ENCODE measurements at regions not wholly inside any gene's neighbourhood (a gene's known extent, or its start where the extent isn't known, plus 50 kb on each side); places are given as distances from the start of the nearest gene placed in this dataset.

- no peak for DNase-seq (ENCODE audit: low read depth)
- POLR2A ChIA-PET = no interaction called here
- H3K27me3 ChIP-seq (ENCODE audit: control insufficient read depth, insufficient read depth, low read length) = peaks cover 4% of the 10 kb centered on the region; the same call in 1 of the 2 replicates
Measured at GRCh38 chr4:26065833-26066232, 151.8 kb downstream of the SMIM20 start.

GRCh38 chr4:26067035-26067434, 153.0 kb downstream of the SMIM20 start:
- no peak for DNase-seq (ENCODE audit: low read depth)
- ChIA-PET POLR2A (no interaction called here), CTCF (interaction anchor here (1.1 to 1.5 kb wide), 2 partner anchors 14 to 20 kb away, joined by 3 to 4 read pairs; no protein-coding TSS in a partner anchor)
- H3K27me3 ChIP-seq (ENCODE audit: control insufficient read depth, insufficient read depth, low read length) = peaks cover 4% of the 10 kb centered on the region; the same call in 1 of the 2 replicates
- H3K4me3 ChIP-seq (ENCODE audit: low read depth, low read length) = no peak overlapping the region
- TF ChIP-seq CTCF (IDR thresholded peaks at IDR 0.05; ENCODE audit: insufficient read depth, low read depth, low read length) = no peak
- no peaks in the 10 kb centered on the region for H3K36me3 ChIP-seq (ENCODE audit: control insufficient read depth, insufficient read depth, low read length)

More at GRCh38 chr4:26065833-26066232, 151.8 kb downstream of the SMIM20 start:
- CTCF ChIA-PET = interaction anchor here (0.6 to 1.3 kb wide), 3 partner anchors 13 to 17 kb away, joined by 3 to 6 read pairs (median 3); no protein-coding TSS in a partner anchor
- Histone ChIP-seq H3K36me3 (ENCODE audit: control insufficient read depth, insufficient read depth, low read length) (no peaks in the 10 kb centered on the region), H3K4me3 (ENCODE audit: low read depth, low read length) (no peak overlapping the region)
- no peak for TF ChIP-seq CTCF (IDR thresholded peaks at IDR 0.05; ENCODE audit: insufficient read depth, low read depth, low read length)

- POLR2A ChIA-PET = no interaction called here
- no peak for DNase-seq (ENCODE audit: low read depth)
Measured at GRCh38 chr4:26069218-26069617, 155.2 kb downstream of the SMIM20 start.

GRCh38 chr4:26071688-26072087, 157.7 kb downstream of the SMIM20 start:
- TF ChIP-seq CTCF (IDR thresholded peaks at IDR 0.05; ENCODE audit: insufficient read depth, low read depth, low read length) = no peak
- ChIA-PET POLR2A (no interaction called here), CTCF (no interaction called here)
- H3K36me3 ChIP-seq (ENCODE audit: control insufficient read depth, insufficient read depth, low read length) = no peaks in the 10 kb centered on the region
- DNase-seq (ENCODE audit: low read depth) = no peak
- no peak overlapping the region for H3K4me3 ChIP-seq (ENCODE audit: low read depth, low read length)
- H3K27me3 ChIP-seq (ENCODE audit: control insufficient read depth, insufficient read depth, low read length) = peaks cover 4% of the 10 kb centered on the region; the same call in 1 of the 2 replicates

More at GRCh38 chr4:26069218-26069617, 155.2 kb downstream of the SMIM20 start:
- peaks cover 4% of the 10 kb centered on the region; the same call in 1 of the 2 replicates for H3K27me3 ChIP-seq (ENCODE audit: control insufficient read depth, insufficient read depth, low read length)
- CTCF ChIA-PET = interaction anchor here (1.6 to 1.9 kb wide), 3 partner anchors 10 to 13 kb away, joined by 4 to 6 read pairs (median 6); no protein-coding TSS in a partner anchor
- H3K4me3 ChIP-seq (ENCODE audit: low read depth, low read length) = no peak overlapping the region
- TF ChIP-seq CTCF (IDR thresholded peaks at IDR 0.05; ENCODE audit: insufficient read depth, low read depth, low read length) = peak; percentile 50
- H3K36me3 ChIP-seq (ENCODE audit: control insufficient read depth, insufficient read depth, low read length) = no peaks in the 10 kb centered on the region

GRCh38 chr4:26073886-26074560, 160.0 kb downstream of the SMIM20 start:
- ChIA-PET POLR2A (no interaction called here), CTCF (interaction anchor here (1.2 to 2.1 kb wide), 2 partner anchors 8 to 254 kb away, joined by 3 to 5 read pairs; no protein-coding TSS in a partner anchor)
- H3K4me3 ChIP-seq (ENCODE audit: low read depth, low read length) = no peak overlapping the region
- peaks cover 5% of the 10 kb centered on the region; the same call in 1 of the 2 replicates for H3K27me3 ChIP-seq (ENCODE audit: control insufficient read depth, insufficient read depth, low read length)
- no peak for TF ChIP-seq CTCF (IDR thresholded peaks at IDR 0.05; ENCODE audit: insufficient read depth, low read depth, low read length)
- DNase-seq (ENCODE audit: low read depth) = no peak
- no peaks in the 10 kb centered on the region for H3K36me3 ChIP-seq (ENCODE audit: control insufficient read depth, insufficient read depth, low read length)
